ENCODE measurements at regions not wholly inside any gene's neighbourhood (a gene's known extent, or its start where the extent isn't known, plus 50 kb on each side); places are given as distances from the start of the nearest gene placed in this dataset.

DNA sequence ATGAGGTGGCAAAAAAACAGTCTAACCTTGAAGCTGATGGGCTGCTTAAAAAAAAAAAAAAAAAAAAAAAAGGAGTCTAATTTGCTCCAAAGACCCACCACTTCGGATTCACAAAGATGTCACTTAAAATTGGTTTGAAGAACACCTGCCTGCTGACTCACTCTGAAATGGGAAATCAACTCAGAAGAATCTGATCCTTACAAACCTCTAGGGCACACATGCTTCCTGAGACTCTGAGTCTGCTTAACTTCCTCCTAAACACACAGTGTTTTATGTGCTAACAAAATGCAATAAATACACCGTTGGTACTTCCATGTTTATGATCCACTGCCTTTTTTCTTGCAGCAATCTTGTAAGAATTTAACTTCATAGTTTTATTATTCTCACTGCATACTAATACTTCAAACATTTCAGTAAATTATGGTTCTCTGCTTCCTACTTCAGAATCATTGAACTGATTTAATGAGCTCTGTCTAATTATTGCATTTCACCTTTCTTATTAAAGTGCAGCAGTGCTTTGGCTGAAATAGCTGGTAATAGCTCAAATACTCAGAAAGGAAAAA, 73.0 kb upstream of the FRMD4B start:
- H3K36me3 ChIP-seq (ENCODE audit: insufficient read depth, low read length) = no peaks in the 10 kb centered on the region
- no peaks in the 10 kb centered on the region for H3F3A ChIP-seq (ENCODE audit: insufficient read depth, low read length, poor library complexity, severe bottlenecking)
- no peak overlapping the region for H3K4me2 ChIP-seq (ENCODE audit: low read length)

DNA sequence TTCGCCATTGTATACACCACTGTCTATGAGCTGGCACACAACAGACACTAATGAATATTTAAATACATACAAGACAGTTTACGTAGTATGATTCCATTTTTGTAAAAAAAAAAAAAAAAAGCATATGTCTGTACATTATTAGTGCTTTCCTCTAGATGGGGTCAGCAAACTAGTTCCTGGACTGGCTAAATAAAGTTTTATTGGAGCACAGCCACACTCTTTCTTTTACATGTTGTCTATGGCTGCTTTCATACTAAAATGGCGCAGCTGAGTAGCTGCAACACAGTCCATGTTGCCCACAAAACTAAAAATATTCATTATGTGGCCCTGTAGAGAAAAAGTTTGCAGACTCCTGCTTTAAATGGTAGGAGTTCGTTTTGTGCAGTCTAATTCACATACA, 70.7 kb upstream of the FRMD4B start:
- H3F3A ChIP-seq (ENCODE audit: insufficient read depth, low read length, poor library complexity, severe bottlenecking) = no peaks in the 10 kb centered on the region
- no peak overlapping the region for H3K27ac ChIP-seq (ENCODE audit: low read length)
- H3K9ac ChIP-seq (ENCODE audit: low read length) = no peak overlapping the region
- no peaks in the 10 kb centered on the region for H3K36me3 ChIP-seq (ENCODE audit: insufficient read depth, low read length)
- H3K9me3 ChIP-seq (ENCODE audit: low read length) = no peaks in the 10 kb centered on the region
- H3K4me2 ChIP-seq (ENCODE audit: low read length) = no peak overlapping the region
- TF ChIP-seq REST (IDR thresholded peaks at IDR 0.05; ENCODE audit: borderline replicate concordance) (no peak), EZH2 (IDR thresholded peaks at IDR 0.05; ENCODE audit: borderline replicate concordance, insufficient read depth, low read length, poor library complexity, severe bottlenecking) (no peak), SMC3 (conservative IDR thresholded peaks at IDR 0.05; ENCODE audit: poor library complexity) (no peak), MXI1 (conservative IDR thresholded peaks at IDR 0.05; ENCODE audit: poor library complexity, severe bottlenecking) (no peak), POLR2AphosphoS5 (IDR thresholded peaks at IDR 0.05) (no peak), EP300 (conservative IDR thresholded peaks at IDR 0.05; ENCODE audit: poor library complexity, severe bottlenecking) (no peak), TAF1 (IDR thresholded peaks at IDR 0.05; ENCODE audit: low read depth) (no peak), RAD21 (conservative IDR thresholded peaks at IDR 0.05) (no peak)
- TF ChIP-seq, protein P1, sequence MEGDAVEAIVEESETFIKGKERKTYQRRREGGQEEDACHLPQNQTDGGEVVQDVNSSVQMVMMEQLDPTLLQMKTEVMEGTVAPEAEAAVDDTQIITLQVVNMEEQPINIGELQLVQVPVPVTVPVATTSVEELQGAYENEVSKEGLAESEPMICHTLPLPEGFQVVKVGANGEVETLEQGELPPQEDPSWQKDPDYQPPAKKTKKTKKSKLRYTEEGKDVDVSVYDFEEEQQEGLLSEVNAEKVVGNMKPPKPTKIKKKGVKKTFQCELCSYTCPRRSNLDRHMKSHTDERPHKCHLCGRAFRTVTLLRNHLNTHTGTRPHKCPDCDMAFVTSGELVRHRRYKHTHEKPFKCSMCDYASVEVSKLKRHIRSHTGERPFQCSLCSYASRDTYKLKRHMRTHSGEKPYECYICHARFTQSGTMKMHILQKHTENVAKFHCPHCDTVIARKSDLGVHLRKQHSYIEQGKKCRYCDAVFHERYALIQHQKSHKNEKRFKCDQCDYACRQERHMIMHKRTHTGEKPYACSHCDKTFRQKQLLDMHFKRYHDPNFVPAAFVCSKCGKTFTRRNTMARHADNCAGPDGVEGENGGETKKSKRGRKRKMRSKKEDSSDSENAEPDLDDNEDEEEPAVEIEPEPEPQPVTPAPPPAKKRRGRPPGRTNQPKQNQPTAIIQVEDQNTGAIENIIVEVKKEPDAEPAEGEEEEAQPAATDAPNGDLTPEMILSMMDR (IDR thresholded peaks at IDR 0.05; ENCODE audit: poor library complexity, severe bottlenecking) = no peak
- no peak overlapping the region for H2AFZ ChIP-seq (ENCODE audit: low read depth, low read length)
- no peaks in the 10 kb centered on the region for H4K20me1 ChIP-seq (ENCODE audit: insufficient read depth)
- no peaks in the 10 kb centered on the region for H3K27me3 ChIP-seq (ENCODE audit: insufficient read depth, low read depth, low read length)
- no peaks in the 10 kb centered on the region for H3K9me2 ChIP-seq (ENCODE audit: insufficient read depth, low read length)
- H3K79me2 ChIP-seq (replicated peaks; ENCODE audit: insufficient read depth, low read length) = no peaks in the 10 kb centered on the region
- no peak overlapping the region for H3K4me3 ChIP-seq (ENCODE audit: low read length)

More for the DNA sequence above, 73.0 kb upstream of the FRMD4B start:
- Histone ChIP-seq H3K9me3 (ENCODE audit: low read length) (no peaks in the 10 kb centered on the region), H3K27ac (ENCODE audit: low read length) (no peak overlapping the region), H3K27me3 (ENCODE audit: insufficient read depth, low read depth, low read length) (no peaks in the 10 kb centered on the region), H3K9ac (ENCODE audit: low read length) (no peak overlapping the region), H3K79me2 (replicated peaks; ENCODE audit: insufficient read depth, low read length) (no peaks in the 10 kb centered on the region), H3K9me2 (ENCODE audit: insufficient read depth, low read length) (no peaks in the 10 kb centered on the region), H2AFZ (ENCODE audit: low read depth, low read length) (no peak overlapping the region), H3K4me3 (ENCODE audit: low read length) (no peak overlapping the region), H4K20me1 (ENCODE audit: insufficient read depth) (no peaks in the 10 kb centered on the region)
- TF ChIP-seq EZH2 (IDR thresholded peaks at IDR 0.05; ENCODE audit: borderline replicate concordance, insufficient read depth, low read length, poor library complexity, severe bottlenecking) (no peak), REST (IDR thresholded peaks at IDR 0.05; ENCODE audit: borderline replicate concordance) (no peak)

Data from neural cell (in vitro differentiated cells).